Testis (tissue), 2 donors: ENCODE measurements at regions not wholly inside any gene's neighbourhood (a gene's known extent, or its start where the extent isn't known, plus 50 kb on each side); places are given as distances from the start of the nearest gene placed in this dataset.

ENCODE experiments used
- DNase-seq: peaks from one replicate; pipeline ENCODE4 v3.0.0-alpha.2; 2019
- H3K27ac ChIP-seq, 2 donors: fragments of 200-600 bp; sonication (generic); one replicate each; pipeline ENCODE4 v1.5.1; 2019
- H3K27me3 ChIP-seq: fragments of 200-600 bp; sonication (generic); one replicate; pipeline ENCODE4 v1.5.1; 2019
- H3K36me3 ChIP-seq: fragments of 200-600 bp; sonication (generic); one replicate; pipeline ENCODE4 v1.5.1; 2017; ENCODE audit warnings: low read depth; ENCODE audit errors: missing control alignments
- H3K4me1 ChIP-seq: fragments of 200-600 bp; sonication (generic); one replicate; pipeline ENCODE4 v1.5.1; 2019
- H3K4me3 ChIP-seq, 2 donors: fragments of 200-600 bp; sonication (generic); one replicate each; pipeline ENCODE4 v1.5.1; 2017 to 2019
- H3K9me3 ChIP-seq: fragments of 200-600 bp; sonication (generic); one replicate; pipeline ENCODE4 v1.5.1; 2017
- POLR2A ChIP-seq: fragments of 450-650 bp; IDR thresholded peaks from one replicate; pipeline ENCODE4 v1.6.1; 2017; ENCODE audit warnings: antibody characterized with exemption, mild to moderate bottlenecking, moderate library complexity
- WGBS, 2 donors: methylation state at CpG; one replicate each; pipeline ENCODE4 v1.1.5; 2018; 5-methylcytosine and 5-hydroxymethylcytosine counted together
- intact Hi-C: fragments of 100-400 bp; cut with DNase I; formaldehyde crosslinking; loops from one replicate; pipeline ENCODE4 v1.15.1; 2023; ENCODE audit warnings: low total_unique reads
- TF ChIP-seq, protein P1 (sequence below), 3 experiments: fragments of 450-650 bp in 2 of 3; fragments of 200-600 bp in 1 of 3; sonication (generic) in 1 of 3; IDR thresholded peaks; one replicate each; pipeline ENCODE4 v1.5.1; 2016 to 2019; ENCODE audit warnings: antibody characterized with exemption in 3 of 3, mild to moderate bottlenecking in 2 of 3, moderate library complexity in 1 of 3

DNA sequence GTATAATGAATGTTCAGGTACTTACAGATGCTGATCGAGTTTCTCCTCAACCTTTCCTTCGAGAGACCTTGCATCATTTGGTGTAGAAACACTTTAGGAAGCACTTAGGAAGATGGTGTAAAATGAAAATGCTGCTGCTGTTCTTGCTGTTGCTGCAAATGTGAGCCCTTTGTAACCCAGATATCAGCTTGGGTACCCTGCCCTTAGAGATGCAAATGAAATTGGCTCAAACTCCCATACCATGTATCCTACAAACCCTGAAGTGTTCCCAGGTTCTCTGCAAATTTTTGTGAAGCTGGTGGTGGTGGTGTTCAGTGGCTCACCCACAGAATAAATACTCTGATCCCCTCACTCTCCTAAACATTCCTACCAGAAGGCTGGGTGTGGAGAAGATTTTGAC lies 130.8 kb downstream of the SLC25A47 start:
- WGBS, 2 donors, result 85% methylated on average over 2 of the region's 2 CpGs
- no peaks in the 10 kb centered on the region for H3K27me3 ChIP-seq
- H3K36me3 ChIP-seq, result no peaks in the 10 kb centered on the region
- H3K9me3 ChIP-seq, result no peaks in the 10 kb centered on the region
- no peaks in the 10 kb centered on the region for H3K4me1 ChIP-seq
- DNase-seq, result no peak
- H3K27ac ChIP-seq, result no peak overlapping the region
- TF ChIP-seq, protein P1, sequence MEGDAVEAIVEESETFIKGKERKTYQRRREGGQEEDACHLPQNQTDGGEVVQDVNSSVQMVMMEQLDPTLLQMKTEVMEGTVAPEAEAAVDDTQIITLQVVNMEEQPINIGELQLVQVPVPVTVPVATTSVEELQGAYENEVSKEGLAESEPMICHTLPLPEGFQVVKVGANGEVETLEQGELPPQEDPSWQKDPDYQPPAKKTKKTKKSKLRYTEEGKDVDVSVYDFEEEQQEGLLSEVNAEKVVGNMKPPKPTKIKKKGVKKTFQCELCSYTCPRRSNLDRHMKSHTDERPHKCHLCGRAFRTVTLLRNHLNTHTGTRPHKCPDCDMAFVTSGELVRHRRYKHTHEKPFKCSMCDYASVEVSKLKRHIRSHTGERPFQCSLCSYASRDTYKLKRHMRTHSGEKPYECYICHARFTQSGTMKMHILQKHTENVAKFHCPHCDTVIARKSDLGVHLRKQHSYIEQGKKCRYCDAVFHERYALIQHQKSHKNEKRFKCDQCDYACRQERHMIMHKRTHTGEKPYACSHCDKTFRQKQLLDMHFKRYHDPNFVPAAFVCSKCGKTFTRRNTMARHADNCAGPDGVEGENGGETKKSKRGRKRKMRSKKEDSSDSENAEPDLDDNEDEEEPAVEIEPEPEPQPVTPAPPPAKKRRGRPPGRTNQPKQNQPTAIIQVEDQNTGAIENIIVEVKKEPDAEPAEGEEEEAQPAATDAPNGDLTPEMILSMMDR (IDR thresholded peaks at IDR 0.05), result no peak
- no peak for TF ChIP-seq POLR2A
- H3K4me3 ChIP-seq, result no peak overlapping the region
- intact Hi-C loops, result no loop called here

DNA sequence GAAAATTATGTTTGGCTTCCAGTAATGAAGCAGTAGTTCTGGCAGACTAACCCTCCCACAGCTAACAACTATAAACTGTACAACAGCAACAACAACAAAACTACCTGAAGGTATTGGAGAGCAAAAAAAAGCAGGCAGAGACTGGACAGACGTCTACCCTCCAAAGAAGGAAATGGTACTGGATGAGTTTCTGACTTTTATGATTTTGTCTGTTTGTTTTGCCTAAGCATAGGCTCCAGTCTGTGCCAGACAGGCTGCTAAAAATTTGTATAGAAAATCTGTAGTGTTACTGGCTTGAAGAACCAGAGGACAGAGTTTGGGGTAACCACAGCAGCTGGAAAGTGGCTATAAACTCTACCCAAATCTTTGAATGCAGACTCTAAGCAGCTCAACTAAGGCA lies 131.3 kb downstream of the SLC25A47 start:
- Histone ChIP-seq H3K27ac (no peak overlapping the region), H3K9me3 (no peaks in the 10 kb centered on the region), H3K36me3 (no peaks in the 10 kb centered on the region), H3K27me3 (no peaks in the 10 kb centered on the region), H3K4me1 (no peaks in the 10 kb centered on the region), H3K4me3 (no peak overlapping the region)
- no peak for DNase-seq
- 76 to 80% methylated on average over 1 of the region's 1 CpG for WGBS, 2 donors
- intact Hi-C loops, result no loop called here
- no peak for TF ChIP-seq POLR2A
- TF ChIP-seq, protein P1 (IDR thresholded peaks at IDR 0.05), result no peak

DNA sequence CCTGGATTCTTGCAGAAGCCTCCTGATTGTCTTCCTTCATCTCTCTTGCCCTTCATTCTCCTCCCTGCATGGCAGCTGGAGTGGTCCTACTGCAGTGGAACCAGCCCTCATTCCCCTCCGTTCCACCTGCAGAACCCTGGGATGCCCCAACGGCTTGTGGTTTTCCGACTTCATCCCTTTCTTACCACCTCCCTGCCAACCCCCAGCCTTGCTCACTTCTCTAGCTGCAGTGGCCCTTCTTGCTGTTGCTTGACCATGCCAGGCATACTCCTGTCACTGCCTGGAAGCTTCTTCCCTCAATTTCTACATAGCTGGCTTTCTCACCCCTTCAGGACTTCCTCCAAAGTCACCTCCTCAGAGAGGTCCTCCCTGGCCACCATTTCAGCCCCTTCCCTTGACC lies 123.3 kb downstream of the BEGAIN start:
- no peak for TF ChIP-seq POLR2A

DNA sequence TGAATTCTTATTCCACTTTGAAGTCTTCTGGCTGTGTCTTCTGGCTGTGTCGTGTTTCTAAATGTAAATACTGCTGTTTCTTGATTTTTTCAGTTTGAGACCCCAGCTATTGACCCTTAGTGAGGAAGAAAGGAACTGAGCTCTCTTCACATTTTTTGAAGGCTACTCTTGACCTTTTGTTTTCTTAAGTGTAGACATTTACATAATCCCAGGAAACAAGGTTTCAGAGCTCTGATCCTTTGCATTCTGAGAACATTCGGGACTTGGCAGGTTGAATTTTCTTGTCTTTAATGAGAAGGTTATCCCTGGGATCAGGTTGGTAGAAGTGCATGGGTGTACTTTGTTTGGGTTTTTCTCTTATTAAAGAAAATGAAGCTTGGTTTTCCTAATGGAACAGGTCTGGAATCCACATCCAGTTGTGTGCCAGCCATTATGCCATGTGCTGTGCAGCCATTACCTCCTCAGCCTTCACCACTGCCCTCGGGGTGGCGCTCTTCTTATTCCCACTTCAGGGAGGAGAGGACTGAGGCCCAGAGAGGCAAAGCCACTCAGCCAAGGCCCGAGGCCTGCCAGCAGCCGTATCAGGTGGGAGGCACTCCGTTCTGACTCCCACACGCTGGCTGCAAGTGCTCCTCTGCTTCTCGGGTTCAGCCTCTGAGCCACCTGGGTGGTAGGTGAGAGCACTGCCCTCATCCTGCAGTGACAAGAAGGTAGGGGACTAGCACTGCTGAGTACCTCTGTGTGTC lies 120.9 kb downstream of the BEGAIN start:
- H3K4me1 ChIP-seq, result no peaks in the 10 kb centered on the region
- intact Hi-C loops, result no loop called here
- H3K36me3 ChIP-seq, result no peaks in the 10 kb centered on the region
- H3K27ac ChIP-seq, result no peak overlapping the region
- DNase-seq, result no peak
- no peaks in the 10 kb centered on the region for H3K9me3 ChIP-seq
- no peaks in the 10 kb centered on the region for H3K27me3 ChIP-seq
- 62 to 81% methylated on average over 4 to 9 of the region's 9 CpGs for WGBS, 2 donors
- TF ChIP-seq, protein P1 (IDR thresholded peaks at IDR 0.05), result no peak
- no peak for TF ChIP-seq POLR2A
- H3K4me3 ChIP-seq, result no peak overlapping the region

More for the DNA sequence above, 123.3 kb downstream of the BEGAIN start:
- intact Hi-C loops, result no loop called here
- Histone ChIP-seq H3K4me1 (no peaks in the 10 kb centered on the region), H3K36me3 (no peaks in the 10 kb centered on the region), H3K4me3 (no peak overlapping the region), H3K27ac (no peak overlapping the region), H3K9me3 (no peaks in the 10 kb centered on the region), H3K27me3 (no peaks in the 10 kb centered on the region)
- 92 to 100% methylated on average over 3 of the region's 3 CpGs for WGBS, 2 donors
- no peak for DNase-seq

DNA sequence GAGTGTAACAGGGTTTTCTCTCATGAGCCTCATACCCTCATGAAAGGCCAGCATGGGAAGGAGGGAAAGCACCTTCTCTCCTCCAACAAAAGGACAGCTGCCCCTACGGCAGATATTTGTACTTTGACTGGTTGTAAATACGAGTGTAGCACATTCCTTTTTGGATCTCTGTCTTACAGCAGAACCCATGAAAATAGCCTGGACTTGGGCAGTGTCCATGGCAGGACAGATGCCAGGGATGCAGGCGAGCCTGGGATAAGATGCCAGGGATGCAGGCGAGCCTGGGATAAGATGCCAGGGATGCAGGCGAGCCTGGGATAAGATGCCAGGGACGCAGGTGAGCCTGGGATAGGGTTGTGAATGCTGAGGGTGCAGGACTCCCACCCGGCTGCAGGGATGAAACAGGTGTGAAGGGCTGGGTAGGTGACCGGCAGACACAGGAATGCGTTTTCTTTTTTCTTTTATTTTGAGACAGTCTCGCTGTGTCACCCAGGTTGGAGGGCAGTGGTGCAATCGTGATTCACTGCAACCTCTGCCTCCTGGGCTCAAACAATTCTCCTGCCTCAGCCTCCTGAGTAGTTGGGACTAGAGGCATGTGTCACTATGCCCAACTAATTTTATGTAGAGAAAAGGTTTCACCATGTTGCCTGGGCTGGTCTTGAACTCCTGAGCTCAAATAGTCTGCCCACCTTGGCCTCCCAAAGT lies 120.0 kb downstream of the BEGAIN start:
- H3K36me3 ChIP-seq, result no peaks in the 10 kb centered on the region
- H3K27me3 ChIP-seq, result no peaks in the 10 kb centered on the region
- 82 to 84% methylated on average over 11 of the region's 11 CpGs for WGBS, 2 donors
- H3K4me3 ChIP-seq, result no peak overlapping the region
- no peaks in the 10 kb centered on the region for H3K4me1 ChIP-seq
- intact Hi-C loops, result no loop called here
- DNase-seq, result no peak
- TF ChIP-seq POLR2A, result no peak
- TF ChIP-seq, protein P1 (IDR thresholded peaks at IDR 0.05), result no peak
- H3K9me3 ChIP-seq, result no peaks in the 10 kb centered on the region
- no peak overlapping the region for H3K27ac ChIP-seq
